Fibroblast of skin of left biceps (primary cell): ENCODE measurements at regions not wholly inside any gene's neighbourhood (a gene's known extent, or its start where the extent isn't known, plus 50 kb on each side); places are given as distances from the start of the nearest gene placed in this dataset.

Source experiments
- DNase-seq, 2 experiments: peaks; one replicate each; pipeline ENCODE4 v3.0.0-alpha.2; 2013; ENCODE audit warnings: low read depth in 2 of 2

DNA sequence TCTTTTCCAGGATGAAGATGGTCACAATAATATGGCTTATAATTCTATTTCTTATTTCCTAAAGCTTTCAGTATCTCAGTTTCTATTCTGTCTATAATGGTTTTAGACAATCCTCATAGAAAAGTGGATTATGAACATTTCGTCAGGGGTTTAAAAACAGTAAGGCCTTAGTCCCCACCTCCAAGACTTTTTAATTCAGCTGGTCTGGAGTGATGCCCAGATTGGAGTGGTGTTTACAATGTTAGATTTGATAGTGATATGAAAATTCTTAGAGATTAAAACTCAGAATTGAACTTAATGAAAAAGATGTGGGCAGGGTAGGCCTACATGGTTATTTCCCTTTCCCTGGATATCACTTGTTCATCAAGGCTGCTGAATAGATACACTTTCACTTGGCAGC, 1238.3 kb downstream of the SORCS3 start:
- no peak for DNase-seq

DNA sequence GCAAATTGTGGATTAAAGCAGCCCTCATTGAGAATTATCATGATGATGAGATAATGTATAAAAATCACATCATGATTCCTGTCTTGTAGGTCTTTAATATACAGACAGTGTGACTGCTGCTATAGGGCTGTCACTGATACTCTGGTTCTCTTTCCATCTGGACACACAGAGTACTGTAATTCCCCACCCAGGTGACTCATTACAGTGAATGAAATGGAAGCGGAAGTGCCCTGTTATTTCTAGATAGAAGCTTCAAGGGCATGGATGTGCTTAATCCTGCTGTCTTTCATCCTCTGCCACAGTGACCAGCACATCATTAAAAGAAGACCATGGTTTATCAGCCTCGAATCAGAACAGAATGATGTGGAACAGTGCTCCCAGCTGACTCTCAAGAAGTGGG, 1234.0 kb downstream of the SORCS3 start:
- no peak for DNase-seq

DNA sequence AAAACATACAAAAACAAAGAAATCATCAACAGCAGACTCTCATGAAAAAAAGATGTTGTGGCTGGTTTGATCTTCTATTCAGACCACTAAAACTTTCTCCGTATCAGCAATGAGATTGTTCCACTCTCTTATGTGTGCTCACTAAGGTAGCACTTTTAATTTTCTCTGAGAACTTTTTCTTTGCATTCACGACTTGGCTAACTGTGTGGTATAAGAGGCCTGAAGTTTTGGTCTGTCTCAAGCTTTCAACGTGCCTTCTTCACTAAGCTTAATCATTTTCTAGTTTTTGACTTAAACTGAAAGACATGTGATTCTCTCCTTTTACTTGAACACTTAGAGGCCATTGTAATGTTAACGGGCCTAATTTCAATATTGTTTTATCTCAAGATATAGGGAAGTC, 1231.6 kb downstream of the SORCS3 start:
- no peak for DNase-seq

DNA sequence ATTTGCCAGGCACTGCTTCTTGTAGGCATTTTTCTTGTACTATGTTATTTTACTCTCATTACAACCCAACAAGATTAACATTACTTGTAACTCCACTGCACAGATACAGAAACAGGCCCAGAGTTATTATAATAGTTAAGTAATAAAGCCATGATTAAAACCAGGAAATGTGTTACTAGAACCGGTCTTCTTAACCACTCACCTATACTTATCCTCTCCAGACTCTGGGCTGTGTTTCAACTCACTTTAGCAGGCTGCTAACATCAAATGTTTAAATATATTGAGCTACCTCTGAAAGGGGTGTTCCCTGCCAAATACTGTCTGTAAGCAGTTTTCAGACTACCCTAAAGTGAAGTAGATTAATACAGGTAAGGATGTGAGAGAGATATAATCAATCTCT, 1227.8 kb downstream of the SORCS3 start:
- no peak for DNase-seq

DNA sequence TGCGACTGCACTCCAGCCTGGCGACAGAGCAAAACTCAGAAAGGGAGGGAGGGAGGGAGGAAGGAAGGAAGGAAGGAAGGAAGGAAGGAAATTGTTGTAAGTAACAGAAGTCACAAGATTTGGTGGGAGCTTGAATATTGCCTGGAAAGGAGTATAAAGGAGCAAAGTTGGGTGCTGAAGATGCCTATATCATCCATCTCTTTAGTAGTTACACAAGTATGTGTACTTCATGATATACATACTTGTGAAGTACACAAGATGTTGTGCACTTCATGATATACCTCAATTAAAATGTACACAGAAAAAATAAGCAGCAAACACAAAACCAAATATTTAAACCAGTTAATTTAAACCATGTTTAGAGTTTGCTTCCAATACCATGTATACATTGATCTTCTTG, 1223.8 kb downstream of the SORCS3 start:
- no peak for DNase-seq

DNA sequence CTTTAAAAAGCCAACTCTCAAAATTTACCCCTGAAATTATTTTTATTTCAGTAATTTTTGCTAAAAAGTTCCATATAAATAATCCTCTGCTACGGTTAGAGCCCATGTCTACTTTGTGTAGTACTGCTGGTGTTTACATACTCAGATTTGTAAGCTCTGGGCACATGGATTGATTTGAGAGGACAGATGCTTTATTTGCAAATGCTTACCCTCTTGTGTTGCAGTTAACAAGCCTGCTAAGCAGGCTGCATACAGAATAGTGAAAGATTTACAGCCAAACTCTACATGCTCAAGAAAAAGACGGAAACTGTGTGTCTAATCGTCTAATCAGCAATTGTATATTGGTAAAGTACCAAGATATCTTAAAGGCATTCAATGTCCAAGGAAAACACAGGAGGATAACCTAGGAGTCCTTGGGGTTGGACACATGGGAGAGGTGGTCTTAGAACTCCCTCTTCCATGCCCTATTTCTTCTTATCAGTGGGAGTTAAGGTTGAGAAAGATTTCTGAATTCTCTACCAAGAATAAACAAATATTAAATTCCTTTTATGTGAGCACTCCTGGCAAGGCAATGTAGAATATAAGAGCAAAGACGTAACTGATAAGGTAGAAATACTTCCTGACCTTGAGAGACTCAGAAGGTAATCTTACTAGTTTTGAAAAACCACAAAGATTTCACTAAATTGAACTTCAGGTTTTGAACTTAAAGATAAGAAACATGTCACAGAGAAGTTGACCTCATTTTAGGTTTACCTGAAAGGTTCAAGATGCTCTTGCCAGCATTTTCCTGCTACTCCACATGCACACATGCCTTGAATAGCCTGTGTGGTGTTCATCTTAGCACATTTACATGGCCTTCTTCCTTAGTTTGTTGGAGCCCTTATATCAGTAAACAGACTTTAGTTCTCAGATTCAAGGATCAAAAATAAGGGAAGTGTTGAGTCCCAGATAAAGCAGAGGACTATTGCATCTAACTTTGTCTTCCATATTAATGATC, 1216.5 kb downstream of the SORCS3 start:
- no peak for DNase-seq

DNA sequence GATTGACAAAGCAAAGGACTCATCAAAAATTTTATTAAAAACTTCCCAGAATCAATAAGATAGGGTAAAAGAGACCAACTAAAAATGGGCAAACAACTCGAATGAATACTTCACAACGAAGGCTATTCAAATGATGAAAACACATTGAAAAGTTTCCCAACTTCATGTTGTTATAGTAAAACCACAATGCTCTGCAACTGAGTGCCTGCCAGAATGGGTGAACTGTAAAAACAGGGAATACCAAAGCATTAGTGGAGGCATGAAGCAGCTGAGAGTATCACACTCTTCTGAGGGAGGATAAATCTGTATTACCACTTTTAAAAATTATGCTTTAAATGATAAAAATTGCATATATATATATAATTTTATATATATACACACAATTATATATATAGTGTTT, 1214.7 kb downstream of the SORCS3 start:
- DNase-seq, result no peak

DNA sequence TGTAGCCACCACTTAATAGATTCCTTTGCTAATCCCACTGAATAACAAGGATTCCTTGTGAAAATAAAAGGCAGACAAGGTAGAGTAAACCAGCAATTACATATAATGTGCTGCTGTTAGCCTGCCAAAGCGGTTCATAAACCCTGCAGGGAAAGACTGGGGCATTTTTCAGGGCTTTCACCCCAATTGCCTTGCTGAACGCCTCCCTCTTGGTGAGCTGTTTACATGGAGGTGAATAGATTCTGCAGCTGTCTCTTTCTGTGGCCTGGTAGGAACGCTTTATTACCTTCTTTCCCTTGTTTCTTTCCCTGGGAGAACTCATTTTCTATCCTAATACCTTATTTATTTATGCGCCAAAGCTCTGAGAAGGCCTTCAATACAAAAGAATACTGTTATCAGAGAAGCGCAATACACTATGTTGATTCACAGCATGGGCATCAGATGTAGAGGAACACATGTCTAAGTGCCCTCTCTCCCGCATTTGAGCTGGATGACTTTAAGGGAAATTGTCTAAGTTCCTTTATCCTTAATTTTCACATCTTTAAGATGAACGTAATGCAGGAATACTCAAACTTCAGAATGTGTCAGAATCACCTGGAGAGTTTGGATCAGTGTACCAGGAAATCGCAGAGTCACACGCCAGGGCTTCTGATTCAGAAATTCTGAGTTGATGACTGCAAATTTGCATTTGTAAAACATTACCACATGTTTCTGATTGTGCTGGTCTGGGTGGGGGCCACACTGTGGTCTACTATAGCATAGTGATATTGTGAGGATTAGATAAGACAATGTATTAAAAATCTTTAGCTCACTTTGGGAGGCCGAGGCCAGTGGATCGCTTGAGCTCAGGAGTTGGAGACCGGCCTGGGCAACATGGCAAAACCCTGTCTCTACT, 1203.8 kb downstream of the SORCS3 start:
- DNase-seq, result no peak

DNA sequence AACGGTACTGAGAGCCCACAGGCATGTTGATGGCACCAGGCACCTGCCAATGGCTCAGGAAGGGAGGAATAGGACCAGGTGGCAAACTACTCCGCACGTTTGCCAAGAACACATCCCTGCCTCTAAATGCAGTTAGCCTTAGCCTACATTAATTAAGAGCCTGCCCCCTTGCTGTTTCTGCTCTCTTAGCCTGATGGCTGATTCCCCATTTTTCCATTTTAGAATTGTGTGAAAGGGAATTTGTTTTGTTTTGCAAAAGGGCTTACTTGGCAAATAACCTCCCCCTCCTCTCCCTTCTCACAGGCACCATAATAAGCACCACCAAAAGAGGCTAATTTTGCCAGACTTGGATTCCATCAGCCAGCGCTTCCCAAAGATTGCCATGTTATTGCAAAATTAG, 1203.2 kb downstream of the SORCS3 start:
- DNase-seq, result no peak

DNA sequence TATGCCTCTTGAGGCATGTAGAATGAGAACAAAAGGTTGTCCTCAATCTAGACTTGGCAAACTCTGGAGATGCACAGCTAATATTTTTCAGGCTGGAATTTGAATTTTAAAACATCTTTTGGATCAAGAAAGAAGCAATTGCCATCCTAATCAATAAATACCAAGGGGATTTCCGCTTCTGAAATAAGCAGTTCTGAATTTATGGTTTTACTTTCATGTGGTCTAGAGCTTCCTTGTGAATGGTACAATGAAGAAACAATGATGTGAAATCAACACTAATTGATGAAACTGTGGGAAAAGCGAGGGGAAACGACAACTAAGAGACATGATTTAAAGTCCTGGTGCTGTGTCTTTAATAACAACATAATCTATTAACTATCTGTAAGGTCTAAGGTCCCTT, 1202.7 kb downstream of the SORCS3 start:
- no peak for DNase-seq

DNA sequence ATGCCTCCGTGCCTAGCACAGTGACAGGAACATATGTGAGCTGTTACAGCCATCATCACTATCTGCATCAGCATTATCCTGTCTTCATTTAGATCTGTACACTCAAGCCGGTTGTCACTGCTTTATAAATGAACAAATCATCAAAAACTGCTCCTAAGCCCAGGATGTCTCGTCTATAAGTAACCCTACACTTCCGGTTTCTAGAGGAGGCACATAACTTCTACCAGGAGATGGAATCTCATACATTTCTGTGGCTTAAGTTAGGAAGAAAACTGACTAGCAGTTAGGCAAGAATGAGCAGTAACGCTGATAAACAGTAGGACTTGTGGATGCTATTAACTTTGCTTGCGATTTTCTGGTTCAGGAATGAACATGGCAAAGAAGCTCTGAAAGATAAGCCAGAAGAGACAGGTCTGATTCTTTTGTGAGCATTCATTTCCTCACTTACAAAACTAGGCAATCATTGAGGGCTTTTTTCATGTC, 1199.2 kb downstream of the SORCS3 start:
- no peak for DNase-seq

DNA sequence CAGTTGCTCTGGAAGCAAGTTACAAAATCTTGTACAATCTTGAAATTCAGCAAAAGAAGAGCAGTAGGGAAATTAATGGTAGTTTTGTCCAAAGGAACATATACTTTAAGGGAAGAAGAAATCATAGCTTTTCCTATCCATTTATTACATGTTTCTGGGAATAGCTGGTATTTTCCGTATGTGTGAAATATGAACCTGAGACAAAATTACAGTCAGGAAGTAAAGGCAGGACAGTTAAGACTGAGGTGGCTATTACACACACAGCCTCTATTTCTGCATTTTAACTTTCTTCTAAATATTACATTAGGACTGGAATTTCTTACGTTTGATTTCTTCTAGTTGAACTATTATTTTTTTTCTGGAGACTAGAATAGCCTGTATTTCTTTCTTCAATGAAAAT, 1197.3 kb downstream of the SORCS3 start:
- DNase-seq, result no peak

DNA sequence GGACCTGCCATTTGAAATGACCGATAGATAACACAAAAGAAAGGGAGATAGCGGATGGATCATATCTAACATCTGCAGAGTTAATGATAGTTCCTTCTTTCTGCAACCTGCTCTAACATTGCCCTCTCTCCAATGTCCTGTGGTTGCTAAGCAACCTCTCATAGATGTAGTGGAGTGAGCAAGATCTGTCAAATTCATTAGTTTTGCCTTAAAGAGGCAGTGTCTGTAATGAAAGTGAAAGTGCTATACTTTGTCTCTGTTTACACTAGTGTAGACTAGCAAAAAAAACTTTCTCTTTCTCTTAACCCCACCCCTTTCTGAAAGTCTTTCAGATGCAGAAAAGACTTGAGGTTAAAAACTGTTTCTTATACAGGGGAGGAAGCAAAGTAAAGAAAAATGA, 1196.9 kb downstream of the SORCS3 start:
- no peak for DNase-seq

DNA sequence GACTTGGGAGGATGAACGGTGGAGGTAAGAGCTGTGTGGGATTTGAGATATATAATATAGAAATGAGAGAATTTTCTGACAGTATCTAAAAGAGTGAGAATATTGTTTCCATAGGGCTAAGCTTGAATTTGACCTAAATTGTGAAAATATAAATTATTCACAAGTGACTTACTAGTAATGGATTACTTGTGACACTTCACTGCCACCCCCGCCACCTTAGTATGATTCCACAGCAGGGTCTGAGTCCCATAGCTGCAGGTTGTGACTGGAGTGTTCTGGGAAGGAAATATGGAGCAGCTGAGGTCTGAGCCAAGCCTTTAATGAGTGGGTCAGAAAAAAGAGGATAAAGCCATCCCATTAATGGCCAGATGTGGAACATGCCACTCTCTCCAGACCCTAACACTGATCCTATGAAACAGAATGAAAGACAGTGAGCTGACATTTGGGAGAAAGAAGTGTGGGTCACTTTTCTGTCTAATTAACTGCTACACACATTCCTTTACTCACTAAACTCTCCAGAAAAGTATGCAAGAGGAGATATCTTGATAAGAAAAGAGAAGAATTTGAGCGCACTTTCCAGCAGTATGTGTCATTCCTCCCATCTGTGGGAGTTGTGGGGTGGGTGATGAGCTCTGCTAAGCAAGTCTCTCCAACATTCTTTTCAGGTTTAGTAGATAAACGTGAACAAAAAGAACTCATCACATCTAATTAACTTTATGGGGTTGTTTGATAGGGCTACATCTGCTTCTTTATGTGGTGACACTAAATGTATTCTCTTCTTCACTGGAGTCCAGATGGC, 1193.4 kb downstream of the SORCS3 start:
- no peak for DNase-seq

DNA sequence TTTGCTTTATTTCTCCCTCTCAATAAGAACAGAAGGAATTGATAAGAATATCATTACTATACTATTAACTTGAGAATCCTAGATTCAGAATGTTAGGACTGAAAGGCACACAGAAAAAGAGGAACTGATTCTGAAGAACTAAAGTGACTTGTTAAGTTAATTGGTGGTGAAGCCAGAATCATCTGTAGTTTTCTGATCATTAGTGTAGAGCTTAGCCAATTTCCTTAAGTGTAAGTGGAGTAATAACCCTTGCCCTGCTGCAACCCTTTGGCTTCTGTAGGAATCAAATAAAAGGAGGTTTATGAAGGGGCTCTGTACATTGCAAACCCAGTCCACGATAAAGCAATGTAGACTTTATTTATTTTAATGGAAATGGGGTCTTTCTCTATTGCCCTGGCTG, 1186.0 kb downstream of the SORCS3 start:
- no peak for DNase-seq

DNA sequence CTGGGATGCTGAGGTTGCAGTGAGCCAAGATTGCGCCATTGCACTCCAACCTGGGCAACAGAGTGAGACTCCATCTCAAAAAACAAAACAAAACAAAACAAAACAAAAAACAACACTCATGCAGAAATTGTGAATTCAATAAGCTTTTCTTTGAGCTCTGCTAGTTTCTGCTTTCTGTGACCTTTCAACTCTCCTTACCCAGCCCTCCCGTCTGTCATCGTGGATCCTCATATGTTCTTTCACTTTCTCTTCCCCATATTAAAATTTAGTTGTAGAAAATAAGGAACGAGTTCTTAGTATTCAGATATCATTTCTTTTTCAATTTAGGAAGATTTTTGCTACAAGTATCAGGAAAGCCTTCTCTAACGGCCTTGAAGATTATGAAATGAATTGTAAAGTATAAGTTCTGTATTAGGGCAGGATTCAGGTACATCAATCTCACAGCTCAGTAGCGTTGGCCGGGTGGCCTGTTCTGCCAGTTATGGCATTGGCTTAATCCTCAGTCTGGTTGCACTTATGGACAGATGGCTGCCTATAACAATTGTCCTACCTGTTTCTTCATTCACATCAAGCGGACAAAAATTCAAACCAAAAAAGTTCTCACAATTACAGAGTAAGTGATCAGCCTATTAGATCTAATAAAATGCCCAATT, 1167.0 kb downstream of the SORCS3 start:
- DNase-seq, result no peak

DNA sequence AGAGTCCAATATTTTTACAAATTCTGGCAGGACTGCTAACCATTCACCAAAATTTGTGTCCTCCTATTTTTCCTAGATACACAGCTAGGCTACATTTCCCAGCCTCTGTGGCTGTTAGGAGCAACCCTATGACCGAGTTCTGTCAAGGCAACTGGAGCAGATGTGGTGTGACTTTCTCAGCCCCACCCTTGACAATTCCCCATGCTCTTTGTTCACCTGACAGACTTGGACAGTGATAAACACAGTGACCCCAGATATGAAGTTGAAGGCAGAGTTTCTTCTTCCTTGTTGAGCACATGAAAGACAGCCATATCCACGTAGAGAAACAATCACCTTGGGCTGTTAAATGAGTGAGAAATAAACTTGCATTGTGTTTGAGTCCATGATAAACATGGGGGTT, 1162.1 kb downstream of the SORCS3 start:
- DNase-seq, result no peak

DNA sequence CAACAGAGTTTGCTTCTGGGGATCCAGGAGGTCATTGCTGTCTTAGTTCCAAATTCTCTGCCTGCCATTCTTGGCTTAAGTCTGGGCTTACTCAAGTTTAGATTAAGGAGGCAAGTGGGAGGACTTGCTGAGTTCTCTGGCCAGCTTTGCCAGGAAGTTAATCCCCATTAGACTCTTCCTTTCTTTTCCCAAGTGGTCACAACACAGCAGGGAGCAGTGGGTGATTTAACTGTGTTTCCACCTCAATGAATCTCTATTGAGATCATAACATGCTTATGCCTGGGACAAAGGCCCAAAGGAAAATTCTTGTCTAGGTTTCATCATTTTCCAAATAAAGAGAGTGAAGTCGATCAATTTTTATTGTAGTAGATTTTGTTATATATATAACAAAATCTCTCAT, 1159.6 kb downstream of the SORCS3 start:
- DNase-seq, result no peak

DNA sequence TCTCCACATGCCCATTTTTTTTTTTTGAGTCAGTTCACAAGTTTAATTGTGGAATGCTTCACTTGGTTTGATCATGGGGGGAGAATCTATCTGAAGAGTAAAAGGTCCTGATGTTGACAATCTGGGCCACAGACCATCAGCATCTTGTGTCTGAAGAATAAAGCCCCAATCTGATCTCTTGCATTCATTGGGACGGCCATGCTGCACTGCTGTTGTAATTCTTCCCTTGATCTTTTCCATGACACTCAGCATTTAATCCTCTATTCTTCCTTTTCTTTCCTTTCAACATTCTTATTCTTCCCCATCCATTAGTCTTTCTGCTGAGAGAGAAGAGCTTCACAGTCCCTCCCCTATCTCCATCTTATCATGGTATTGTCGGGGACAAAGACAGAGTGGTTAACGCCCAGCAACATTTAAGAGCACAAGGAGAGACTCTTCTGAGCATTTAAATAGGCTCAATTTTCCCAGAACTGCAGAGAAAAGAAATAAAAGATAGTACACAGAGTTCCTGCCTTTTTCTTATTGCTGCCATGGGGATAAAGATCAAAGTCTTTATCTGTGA, 1157.3 kb downstream of the SORCS3 start:
- DNase-seq, result no peak

DNA sequence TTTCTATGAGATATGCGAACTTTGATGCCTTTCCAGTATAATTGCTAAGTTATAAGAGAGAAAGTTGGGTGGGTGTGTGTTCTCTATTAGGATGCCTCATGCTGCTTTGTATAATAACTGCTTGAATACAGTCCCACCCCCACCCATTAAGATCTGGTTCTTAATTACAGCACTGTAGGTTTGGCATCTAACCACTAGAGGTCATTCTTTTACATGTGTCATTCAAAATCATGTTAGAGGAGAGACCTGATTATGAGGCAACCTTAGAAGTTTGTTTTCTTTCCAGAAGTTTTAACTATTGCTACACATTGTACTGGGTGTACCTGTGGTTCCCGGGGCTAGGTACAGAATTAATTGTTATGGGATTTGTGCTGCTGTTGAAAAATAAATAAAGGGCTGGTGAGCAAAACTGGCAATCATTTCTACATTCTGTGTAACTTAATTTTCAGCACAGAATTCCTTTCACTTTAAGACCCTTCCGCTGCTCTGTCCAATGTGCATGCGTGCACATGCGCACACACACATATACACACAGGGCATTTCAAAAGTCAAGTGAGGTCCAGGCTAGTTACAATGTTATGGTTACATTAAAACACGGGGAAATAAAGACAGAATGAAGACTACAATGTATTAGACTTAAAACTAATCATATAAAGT, 1156.3 kb downstream of the SORCS3 start:
- peak; percentile 8 to 9 for DNase-seq
